ENCODE measurements at regions not wholly inside any gene's neighbourhood (a gene's known extent, or its start where the extent isn't known, plus 50 kb on each side); places are given as distances from the start of the nearest gene placed in this dataset.

GRCh38 chr2:12064153-12064552 lies 317.7 kb downstream of the LPIN1 start:
- no peaks in the 10 kb centered on the region for H3K9me3 Mint-ChIP-seq
- peaks cover 17% of the 10 kb centered on the region for H3K27me3 Mint-ChIP-seq (ENCODE audit: low read depth)
- intact Hi-C loops (cut with micrococcal nuclease) = no loop called here
- no peak overlapping the region for H3K4me3 Mint-ChIP-seq (ENCODE audit: low read depth)
- DNase-seq (ENCODE audit: low spot score) = no peak
- no peaks in the 10 kb centered on the region for H3K36me3 Mint-ChIP-seq (ENCODE audit: low read depth)
- no peaks in the 10 kb centered on the region for H3K4me1 Mint-ChIP-seq (ENCODE audit: low read depth)
- H3K27ac Mint-ChIP-seq = no peak overlapping the region

GRCh38 chr2:12066116-12066515 lies 319.7 kb downstream of the LPIN1 start:
- Mint-ChIP-seq H3K4me1 (ENCODE audit: low read depth) (no peaks in the 10 kb centered on the region), H3K27me3 (ENCODE audit: low read depth) (peaks cover 12% of the 10 kb centered on the region), H3K4me3 (ENCODE audit: low read depth) (no peak overlapping the region), H3K27ac (no peak overlapping the region), H3K36me3 (ENCODE audit: low read depth) (no peaks in the 10 kb centered on the region), H3K9me3 (no peaks in the 10 kb centered on the region)
- DNase-seq (ENCODE audit: low spot score) = no peak
- intact Hi-C loops (cut with micrococcal nuclease) = no loop called here

- no peaks in the 10 kb centered on the region for H3K9me3 Mint-ChIP-seq
- H3K27ac Mint-ChIP-seq = no peak overlapping the region
- H3K4me1 Mint-ChIP-seq (ENCODE audit: low read depth) = no peaks in the 10 kb centered on the region
- no peak overlapping the region for H3K4me3 Mint-ChIP-seq (ENCODE audit: low read depth)
- intact Hi-C loops (cut with micrococcal nuclease) = no loop called here
- no peaks in the 10 kb centered on the region for H3K36me3 Mint-ChIP-seq (ENCODE audit: low read depth)
- H3K27me3 Mint-ChIP-seq (ENCODE audit: low read depth) = peaks cover 13% of the 10 kb centered on the region
- DNase-seq (ENCODE audit: low spot score) = no peak
Observed at GRCh38 chr2:12066986-12067385, 320.6 kb downstream of the LPIN1 start.

GRCh38 chr2:12068796-12069538 lies 322.5 kb downstream of the LPIN1 start:
- no peak for DNase-seq (ENCODE audit: low spot score)
- intact Hi-C loops (cut with micrococcal nuclease) = no loop called here
- Mint-ChIP-seq H3K9me3 (no peaks in the 10 kb centered on the region), H3K36me3 (ENCODE audit: low read depth) (no peaks in the 10 kb centered on the region), H3K27ac (no peak overlapping the region), H3K4me3 (ENCODE audit: low read depth) (no peak overlapping the region), H3K4me1 (ENCODE audit: low read depth) (no peaks in the 10 kb centered on the region), H3K27me3 (ENCODE audit: low read depth) (peaks cover 14% of the 10 kb centered on the region)

GRCh38 chr2:12070153-12070552 lies 323.7 kb downstream of the LPIN1 start:
- Mint-ChIP-seq H3K4me3 (ENCODE audit: low read depth) (no peak overlapping the region), H3K4me1 (ENCODE audit: low read depth) (no peaks in the 10 kb centered on the region), H3K27ac (no peak overlapping the region), H3K9me3 (no peaks in the 10 kb centered on the region), H3K36me3 (ENCODE audit: low read depth) (no peaks in the 10 kb centered on the region), H3K27me3 (ENCODE audit: low read depth) (peaks cover 15% of the 10 kb centered on the region)
- intact Hi-C loops (cut with micrococcal nuclease) = no loop called here
- DNase-seq (ENCODE audit: low spot score) = no peak

- Mint-ChIP-seq H3K27ac (no peak overlapping the region), H3K4me1 (ENCODE audit: low read depth) (no peaks in the 10 kb centered on the region), H3K4me3 (ENCODE audit: low read depth) (no peak overlapping the region), H3K9me3 (no peaks in the 10 kb centered on the region), H3K27me3 (ENCODE audit: low read depth) (peaks cover 15% of the 10 kb centered on the region), H3K36me3 (ENCODE audit: low read depth) (no peaks in the 10 kb centered on the region)
- intact Hi-C loops (cut with micrococcal nuclease) = no loop called here
- no peak for DNase-seq (ENCODE audit: low spot score)
Observed at GRCh38 chr2:12070581-12070980, 324.1 kb downstream of the LPIN1 start.

- Mint-ChIP-seq H3K27ac (no peak overlapping the region), H3K36me3 (ENCODE audit: low read depth) (no peaks in the 10 kb centered on the region), H3K4me1 (ENCODE audit: low read depth) (no peaks in the 10 kb centered on the region), H3K9me3 (no peaks in the 10 kb centered on the region), H3K4me3 (ENCODE audit: low read depth) (no peak overlapping the region), H3K27me3 (ENCODE audit: low read depth) (peaks cover 15% of the 10 kb centered on the region)
- intact Hi-C loops (cut with micrococcal nuclease) = no loop called here
- DNase-seq (ENCODE audit: low spot score) = no peak
Observed at GRCh38 chr2:12071318-12071717, 324.9 kb downstream of the LPIN1 start.

GRCh38 chr2:12073217-12073852 lies 326.9 kb downstream of the LPIN1 start:
- intact Hi-C loops (cut with micrococcal nuclease) = no loop called here
- Mint-ChIP-seq H3K4me1 (ENCODE audit: low read depth) (no peaks in the 10 kb centered on the region), H3K36me3 (ENCODE audit: low read depth) (no peaks in the 10 kb centered on the region), H3K9me3 (no peaks in the 10 kb centered on the region), H3K27me3 (ENCODE audit: low read depth) (peaks cover 15% of the 10 kb centered on the region), H3K4me3 (ENCODE audit: low read depth) (no peak overlapping the region), H3K27ac (no peak overlapping the region)
- no peak for DNase-seq (ENCODE audit: low spot score)

GRCh38 chr2:12074126-12074844 lies 327.9 kb downstream of the LPIN1 start:
- Mint-ChIP-seq H3K4me1 (ENCODE audit: low read depth) (no peaks in the 10 kb centered on the region), H3K27me3 (ENCODE audit: low read depth) (peaks cover 16% of the 10 kb centered on the region), H3K36me3 (ENCODE audit: low read depth) (no peaks in the 10 kb centered on the region), H3K9me3 (no peaks in the 10 kb centered on the region), H3K4me3 (ENCODE audit: low read depth) (no peak overlapping the region), H3K27ac (no peak overlapping the region)
- intact Hi-C loops (cut with micrococcal nuclease) = no loop called here
- no peak for DNase-seq (ENCODE audit: low spot score)

GRCh38 chr2:12074845-12075217 lies 328.4 kb downstream of the LPIN1 start:
- Mint-ChIP-seq H3K36me3 (ENCODE audit: low read depth) (no peaks in the 10 kb centered on the region), H3K4me1 (ENCODE audit: low read depth) (no peaks in the 10 kb centered on the region), H3K9me3 (no peaks in the 10 kb centered on the region), H3K4me3 (ENCODE audit: low read depth) (no peak overlapping the region), H3K27me3 (ENCODE audit: low read depth) (peaks cover 22% of the 10 kb centered on the region), H3K27ac (no peak overlapping the region)
- DNase-seq (ENCODE audit: low spot score) = no peak
- intact Hi-C loops (cut with micrococcal nuclease) = no loop called here

- Mint-ChIP-seq H3K36me3 (ENCODE audit: low read depth) (no peaks in the 10 kb centered on the region), H3K9me3 (no peaks in the 10 kb centered on the region), H3K27ac (no peak overlapping the region), H3K4me3 (ENCODE audit: low read depth) (no peak overlapping the region), H3K4me1 (ENCODE audit: low read depth) (no peaks in the 10 kb centered on the region), H3K27me3 (ENCODE audit: low read depth) (peaks cover 16% of the 10 kb centered on the region)
- no peak for DNase-seq (ENCODE audit: low spot score)
- intact Hi-C loops (cut with micrococcal nuclease) = no loop called here
Observed at GRCh38 chr2:12075603-12076002, 329.2 kb downstream of the LPIN1 start.

GRCh38 chr2:12076810-12077209 lies 330.4 kb downstream of the LPIN1 start:
- H3K4me3 Mint-ChIP-seq (ENCODE audit: low read depth) = no peak overlapping the region
- no peak overlapping the region for H3K27ac Mint-ChIP-seq
- H3K4me1 Mint-ChIP-seq (ENCODE audit: low read depth) = no peaks in the 10 kb centered on the region
- DNase-seq (ENCODE audit: low spot score) = no peak
- no peaks in the 10 kb centered on the region for H3K9me3 Mint-ChIP-seq
- intact Hi-C loops (cut with micrococcal nuclease) = no loop called here
- H3K27me3 Mint-ChIP-seq (ENCODE audit: low read depth) = peaks cover 12% of the 10 kb centered on the region
- no peaks in the 10 kb centered on the region for H3K36me3 Mint-ChIP-seq (ENCODE audit: low read depth)

- H3K9me3 Mint-ChIP-seq = no peaks in the 10 kb centered on the region
- H3K27ac Mint-ChIP-seq = no peak overlapping the region
- peaks cover 8% of the 10 kb centered on the region for H3K27me3 Mint-ChIP-seq (ENCODE audit: low read depth)
- no peak for DNase-seq (ENCODE audit: low spot score)
- no peak overlapping the region for H3K4me3 Mint-ChIP-seq (ENCODE audit: low read depth)
- H3K36me3 Mint-ChIP-seq (ENCODE audit: low read depth) = no peaks in the 10 kb centered on the region
- intact Hi-C loops (cut with micrococcal nuclease) = no loop called here
- H3K4me1 Mint-ChIP-seq (ENCODE audit: low read depth) = no peaks in the 10 kb centered on the region
Observed at GRCh38 chr2:12080360-12080759, 333.9 kb downstream of the LPIN1 start.

Data from activated T-helper 2 cell treated with anti-CD3 and anti-CD28 coated beads, Interferon-gamma antibody, Interleukin-2, Interleukin-4, amounts not matched to agents 10 μg/mL and 5 μg/mL and 100 μg/mL, durations not matched to agents 14 hours and 24 hours and 36 hours (primary cell).